GM06990 (cell line): ENCODE measurements at regions not wholly inside any gene's neighbourhood (a gene's known extent, or its start where the extent isn't known, plus 50 kb on each side); places are given as distances from the start of the nearest gene placed in this dataset.

Experiments used
- DNase-seq: peaks from one replicate; pipeline ENCODE4 v3.0.0-alpha.2; 2011; ENCODE audit not compliant: insufficient read length; ENCODE audit errors: extremely low read depth
- H3K27me3 ChIP-seq: replicated peaks from 2 replicates; pipeline ENCODE4 v1.6.0; 2011; ENCODE audit warnings: low read length; ENCODE audit not compliant: control insufficient read depth, insufficient read depth
- H3K36me3 ChIP-seq: 2 replicates; pipeline ENCODE4 v1.5.1; 2011; ENCODE audit warnings: low read length; ENCODE audit not compliant: control insufficient read depth, insufficient read depth
- H3K4me3 ChIP-seq: replicated peaks from 2 replicates; pipeline ENCODE4 v1.5.1; 2011; ENCODE audit warnings: low read depth, mild to moderate bottlenecking, control low read depth, low read length
- TF ChIP-seq, protein P1 (sequence below): IDR thresholded peaks from 2 replicates; pipeline ENCODE4 v1.5.1; 2011; ENCODE audit warnings: low read length, control low read depth, mild to moderate bottlenecking, inconsistent platforms; ENCODE audit not compliant: insufficient read depth, poor library complexity, severe bottlenecking

GRCh38 chr2:60652832-60653340 lies 99.4 kb upstream of the BCL11A start:
- TF ChIP-seq, protein P1, sequence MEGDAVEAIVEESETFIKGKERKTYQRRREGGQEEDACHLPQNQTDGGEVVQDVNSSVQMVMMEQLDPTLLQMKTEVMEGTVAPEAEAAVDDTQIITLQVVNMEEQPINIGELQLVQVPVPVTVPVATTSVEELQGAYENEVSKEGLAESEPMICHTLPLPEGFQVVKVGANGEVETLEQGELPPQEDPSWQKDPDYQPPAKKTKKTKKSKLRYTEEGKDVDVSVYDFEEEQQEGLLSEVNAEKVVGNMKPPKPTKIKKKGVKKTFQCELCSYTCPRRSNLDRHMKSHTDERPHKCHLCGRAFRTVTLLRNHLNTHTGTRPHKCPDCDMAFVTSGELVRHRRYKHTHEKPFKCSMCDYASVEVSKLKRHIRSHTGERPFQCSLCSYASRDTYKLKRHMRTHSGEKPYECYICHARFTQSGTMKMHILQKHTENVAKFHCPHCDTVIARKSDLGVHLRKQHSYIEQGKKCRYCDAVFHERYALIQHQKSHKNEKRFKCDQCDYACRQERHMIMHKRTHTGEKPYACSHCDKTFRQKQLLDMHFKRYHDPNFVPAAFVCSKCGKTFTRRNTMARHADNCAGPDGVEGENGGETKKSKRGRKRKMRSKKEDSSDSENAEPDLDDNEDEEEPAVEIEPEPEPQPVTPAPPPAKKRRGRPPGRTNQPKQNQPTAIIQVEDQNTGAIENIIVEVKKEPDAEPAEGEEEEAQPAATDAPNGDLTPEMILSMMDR: no peak
- Histone ChIP-seq H3K36me3 (no peaks in the 10 kb centered on the region), H3K27me3 (peaks cover 1% of the 10 kb centered on the region), H3K4me3 (no peak overlapping the region)
- DNase-seq: no peak

- no peaks in the 10 kb centered on the region for H3K36me3 ChIP-seq
- H3K27me3 ChIP-seq: peaks cover 1% of the 10 kb centered on the region
- TF ChIP-seq, protein P1: no peak
- no peak for DNase-seq
- H3K4me3 ChIP-seq: no peak overlapping the region
These were observed 98.4 kb upstream of the PAPOLG start for GRCh38 chr2:60657673-60658072.

DNA sequence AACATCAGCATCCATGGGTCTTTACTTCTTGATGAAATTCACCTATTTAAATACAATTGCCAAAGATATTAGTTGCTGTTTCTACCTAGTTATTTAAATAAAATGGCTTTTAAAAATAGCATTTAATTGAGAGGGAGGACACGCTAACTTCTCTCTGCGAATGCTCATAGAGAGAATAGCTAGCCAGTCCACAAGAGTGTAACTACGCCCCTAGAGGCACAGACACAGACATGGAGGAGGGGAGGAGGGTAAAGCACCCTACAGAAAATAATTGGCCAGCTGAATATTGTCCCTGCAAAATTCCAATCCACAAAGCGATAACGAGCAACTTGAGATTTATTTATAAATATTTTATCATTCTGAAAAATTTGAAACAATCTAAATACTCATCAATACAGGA lies 97.0 kb upstream of the PAPOLG start:
- Histone ChIP-seq H3K36me3 (no peaks in the 10 kb centered on the region), H3K27me3 (peaks cover 1% of the 10 kb centered on the region), H3K4me3 (no peak overlapping the region)
- no peak for DNase-seq
- TF ChIP-seq, protein P1: peak; percentile 42

DNA sequence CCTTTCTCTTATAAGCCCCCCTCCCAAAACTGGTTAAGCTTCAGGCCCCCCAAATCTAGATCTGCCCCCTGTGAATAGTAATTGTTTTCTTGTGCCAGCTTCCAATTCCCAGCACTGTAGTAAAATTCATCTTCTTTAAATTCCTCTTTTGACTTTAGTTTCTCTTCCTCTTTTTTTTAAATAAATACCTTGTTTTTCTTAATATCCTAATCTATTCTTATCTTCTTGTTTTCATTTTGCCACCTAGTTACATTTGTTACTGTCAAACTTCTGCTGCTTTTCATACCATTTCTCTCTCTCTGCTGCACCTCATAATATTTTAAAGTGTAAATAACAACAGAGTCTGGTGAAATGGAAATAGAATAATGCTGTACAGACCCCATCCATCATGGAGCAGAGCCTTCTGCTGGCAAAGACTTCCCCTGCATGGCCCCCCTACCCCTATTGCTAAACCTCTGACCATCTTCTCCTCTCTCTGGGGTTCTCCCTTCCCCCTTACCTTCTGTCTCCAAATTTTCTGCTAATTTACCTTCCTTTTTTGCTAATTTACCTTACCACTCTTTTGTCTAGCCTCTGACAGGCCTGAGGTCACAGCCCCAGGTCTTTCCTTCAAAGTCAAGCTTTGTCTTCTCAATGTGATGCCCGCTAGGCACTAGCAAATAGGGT lies 94.9 kb upstream of the PAPOLG start:
- Histone ChIP-seq H3K27me3 (no peaks in the 10 kb centered on the region; the same call in 1 of the 2 replicates), H3K4me3 (no peak overlapping the region), H3K36me3 (no peaks in the 10 kb centered on the region)
- TF ChIP-seq, protein P1: no peak
- DNase-seq: no peak

- Histone ChIP-seq H3K36me3 (no peaks in the 10 kb centered on the region), H3K27me3 (no peaks in the 10 kb centered on the region), H3K4me3 (no peak overlapping the region)
- TF ChIP-seq, protein P1: no peak
- no peak for DNase-seq
These were observed 93.3 kb upstream of the PAPOLG start for GRCh38 chr2:60662781-60663180.
